GM23338 (cell line): ENCODE measurements at regions not wholly inside any gene's neighbourhood (a gene's known extent, or its start where the extent isn't known, plus 50 kb on each side); places are given as distances from the start of the nearest gene placed in this dataset.

ENCODE experiments used
- ATAC-seq: fragments of 200-7000 bp; cut with Tn5 transposase; 3 replicates; pipeline ENCODE4 v1.9.1; 2020
- DNase-seq: peaks from one replicate; pipeline ENCODE4 v3.0.0-alpha.2; 2015; ENCODE audit warnings: low spot score
- H2AFZ ChIP-seq: fragments of 200-600 bp; sonication (generic); 2 replicates; pipeline ENCODE4 v1.8.0; 2016; ENCODE audit warnings: antibody characterized with exemption, mild to moderate bottlenecking, moderate library complexity
- H3F3A ChIP-seq: fragments of 200-600 bp; sonication (generic); replicated peaks from 2 replicates; pipeline ENCODE4 v1.8.0; 2017; ENCODE audit warnings: antibody characterized with exemption, mixed run types, low read depth
- H3K27ac ChIP-seq: fragments of 200-600 bp; sonication (generic); 2 replicates; pipeline ENCODE4 v1.6.1; 2016; ENCODE audit warnings: low read depth
- H3K27me3 ChIP-seq: fragments of 200-600 bp; sonication (generic); 2 replicates; pipeline ENCODE4 v1.8.0; 2016; ENCODE audit warnings: mild to moderate bottlenecking, mixed run types, moderate library complexity; ENCODE audit not compliant: insufficient read depth
- H3K36me3 ChIP-seq: fragments of 200-600 bp; sonication (generic); 2 replicates; pipeline ENCODE4 v1.8.0; 2016; ENCODE audit warnings: mild to moderate bottlenecking; ENCODE audit not compliant: insufficient read depth
- H3K4me1 ChIP-seq: fragments of 200-600 bp; sonication (generic); 2 replicates; pipeline ENCODE4 v1.8.0; 2016; ENCODE audit warnings: mild to moderate bottlenecking, moderate library complexity; ENCODE audit not compliant: insufficient read depth
- H3K4me2 ChIP-seq: fragments of 200-600 bp; sonication (generic); 2 replicates; pipeline ENCODE4 v1.7.1; 2017; ENCODE audit warnings: mixed run types
- H3K4me3 ChIP-seq: fragments of 200-600 bp; sonication (generic); 2 replicates; pipeline ENCODE4 v1.6.1; 2016; ENCODE audit warnings: mixed run types
- H3K79me2 ChIP-seq: fragments of 200-600 bp; sonication (generic); replicated peaks from 2 replicates; pipeline ENCODE4 v1.8.0; 2017; ENCODE audit warnings: mild to moderate bottlenecking; ENCODE audit not compliant: insufficient read depth
- H3K9me2 ChIP-seq: fragments of 200-600 bp; sonication (generic); 2 replicates; pipeline ENCODE4 v1.8.0; 2017; ENCODE audit not compliant: insufficient read depth
- H4K20me1 ChIP-seq: fragments of 200-600 bp; sonication (generic); replicated peaks from 2 replicates; pipeline ENCODE4 v1.8.0; 2017; ENCODE audit warnings: mild to moderate bottlenecking; ENCODE audit not compliant: insufficient read depth
- H3K27ac Mint-ChIP-seq: 2 replicates; pipeline ENCODE4 v1.8.0; 2020; ENCODE audit warnings: inconsistent platforms, mild to moderate bottlenecking, moderate library complexity, mixed read lengths
- H3K27me3 Mint-ChIP-seq: 3 replicates; pipeline ENCODE4 v1.8.0; 2022; ENCODE audit warnings: low read depth, mild to moderate bottlenecking, moderate library complexity, mixed read lengths, inconsistent platforms; ENCODE audit not compliant: insufficient read depth, poor library complexity
- H3K36me3 Mint-ChIP-seq: 3 replicates; pipeline ENCODE4 v1.8.0; 2021; ENCODE audit warnings: low read depth, mild to moderate bottlenecking, inconsistent platforms, moderate library complexity, mixed read lengths
- H3K4me1 Mint-ChIP-seq: 3 replicates; pipeline ENCODE4 v1.8.0; 2020; ENCODE audit warnings: mild to moderate bottlenecking, inconsistent platforms, mixed read lengths
- H3K4me3 Mint-ChIP-seq: 3 replicates; pipeline ENCODE4 v1.8.0; 2021; ENCODE audit warnings: moderate library complexity, mild to moderate bottlenecking, inconsistent platforms, mixed read lengths
- H3K9me3 Mint-ChIP-seq: 3 replicates; pipeline ENCODE4 v1.8.0; 2020; ENCODE audit warnings: moderate library complexity, mild to moderate bottlenecking, inconsistent platforms, mixed read lengths
- CREB1 ChIP-seq: fragments of 250-450 bp; sonication (Bioruptor Pico); IDR thresholded peaks from 2 replicates; pipeline ENCODE4 v1.5.0; 2020; ENCODE audit warnings: low read depth, mild to moderate bottlenecking, moderate library complexity
- EZH2 ChIP-seq: fragments of 200-600 bp; sonication (generic); IDR thresholded peaks from one replicate; pipeline ENCODE4 v1.8.0; 2017; ENCODE audit warnings: antibody characterized with exemption, mild to moderate bottlenecking, low read depth; ENCODE audit not compliant: unreplicated experiment
- EZH2phosphoT487 ChIP-seq: fragments of 200-600 bp; sonication (generic); IDR thresholded peaks from one replicate; pipeline ENCODE4 v1.8.1; 2018; ENCODE audit warnings: antibody characterized with exemption; ENCODE audit not compliant: unreplicated experiment
- JUNB ChIP-seq: IDR thresholded peaks from one replicate; pipeline ENCODE4 v1.6.1; 2016; ENCODE audit warnings: antibody characterized with exemption; ENCODE audit not compliant: unreplicated experiment
- NANOG ChIP-seq: IDR thresholded peaks from 2 replicates; pipeline ENCODE4 v1.6.1; 2016; ENCODE audit warnings: antibody characterized with exemption, borderline replicate concordance
- STAT1 ChIP-seq: IDR thresholded peaks from one replicate; pipeline ENCODE4 v1.6.1; 2016; ENCODE audit warnings: antibody characterized with exemption; ENCODE audit not compliant: unreplicated experiment
- ZNF114 ChIP-seq: fragments of 250-450 bp; sonication (Bioruptor Pico); IDR thresholded peaks from 2 replicates; pipeline ENCODE4 v1.5.0; 2020; ENCODE audit warnings: mild to moderate bottlenecking, moderate library complexity
- ZNF331 ChIP-seq: fragments of 250-450 bp; sonication (Bioruptor Pico); IDR thresholded peaks from 2 replicates; pipeline ENCODE4 v1.5.0; 2020; ENCODE audit warnings: low read depth, mild to moderate bottlenecking, moderate library complexity
- TF ChIP-seq, protein P1 (sequence below): IDR thresholded peaks from 2 replicates; pipeline ENCODE4 v1.6.1; 2016; ENCODE audit warnings: antibody characterized with exemption
- TF ChIP-seq, protein P2 (sequence below): fragments of 250-450 bp; sonication (Bioruptor Pico); IDR thresholded peaks from 2 replicates; pipeline ENCODE4 v1.5.0; 2020; ENCODE audit warnings: mild to moderate bottlenecking, moderate library complexity
- TF ChIP-seq, protein P3 (sequence below): IDR thresholded peaks from one replicate; pipeline ENCODE4 v1.6.1; 2018; ENCODE audit warnings: antibody characterized with exemption; ENCODE audit not compliant: unreplicated experiment
- TF ChIP-seq, protein P4 (sequence below), 2 experiments: fragments of 200-600 bp in 1 of 2; sonication (generic) in 1 of 2; conservative IDR thresholded peaks; 2 replicates each; pipeline versions ENCODE4 v1.5.1 to v1.6.1; 2016 to 2017; ENCODE audit warnings: antibody characterized with exemption in 2 of 2, low read depth in 2 of 2, mild to moderate bottlenecking in 2 of 2, moderate library complexity in 1 of 2

DNA sequence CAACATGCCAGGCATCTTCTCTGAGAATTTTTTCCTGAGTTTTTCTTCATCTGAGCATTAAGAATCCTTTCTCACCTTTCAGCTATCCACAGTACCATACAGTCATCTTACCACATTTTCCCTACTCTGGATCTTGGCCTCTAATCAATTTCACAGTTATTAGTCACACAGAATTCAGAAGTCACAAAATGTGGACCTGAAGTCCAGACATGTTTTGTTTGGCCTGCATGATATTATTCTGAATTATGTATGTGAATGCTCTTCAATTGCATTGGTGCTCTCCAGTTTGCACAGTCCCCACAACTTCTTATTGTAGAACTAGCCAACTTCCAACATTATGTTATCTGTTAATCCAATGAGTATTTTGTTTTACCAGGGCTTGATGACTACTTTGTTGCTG is 102.3 kb upstream of the GRIA3 start (continued):
- TF ChIP-seq, protein P1, sequence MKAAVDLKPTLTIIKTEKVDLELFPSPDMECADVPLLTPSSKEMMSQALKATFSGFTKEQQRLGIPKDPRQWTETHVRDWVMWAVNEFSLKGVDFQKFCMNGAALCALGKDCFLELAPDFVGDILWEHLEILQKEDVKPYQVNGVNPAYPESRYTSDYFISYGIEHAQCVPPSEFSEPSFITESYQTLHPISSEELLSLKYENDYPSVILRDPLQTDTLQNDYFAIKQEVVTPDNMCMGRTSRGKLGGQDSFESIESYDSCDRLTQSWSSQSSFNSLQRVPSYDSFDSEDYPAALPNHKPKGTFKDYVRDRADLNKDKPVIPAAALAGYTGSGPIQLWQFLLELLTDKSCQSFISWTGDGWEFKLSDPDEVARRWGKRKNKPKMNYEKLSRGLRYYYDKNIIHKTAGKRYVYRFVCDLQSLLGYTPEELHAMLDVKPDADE, result no peak
- TF ChIP-seq CREB1 (CRISPR knock-in tag) (no peak), ZNF114 (CRISPR knock-in tag) (no peak)

DNA sequence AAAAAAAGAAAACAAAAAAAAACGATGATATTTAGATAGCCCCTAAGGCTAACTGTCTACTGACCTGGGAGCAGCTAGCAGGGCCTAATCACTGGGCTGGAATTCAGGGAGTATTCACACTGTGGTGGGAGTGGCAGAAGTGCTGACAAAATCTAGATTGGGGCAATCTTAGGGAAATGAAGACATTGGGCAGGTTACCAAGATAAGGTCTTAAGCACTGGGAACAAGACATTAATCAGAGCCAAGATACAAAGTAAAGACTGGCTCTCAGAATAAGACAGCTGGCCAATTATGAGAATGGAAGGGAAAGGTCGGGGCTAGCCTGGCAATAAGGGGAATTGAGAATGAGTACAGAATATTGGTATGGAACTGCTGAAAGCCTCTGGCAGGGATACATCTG is 100.2 kb upstream of the GRIA3 start:
- H3F3A ChIP-seq, result no peaks in the 10 kb centered on the region
- Mint-ChIP-seq H3K36me3 (no peaks in the 10 kb centered on the region), H3K9me3 (no peaks in the 10 kb centered on the region), H3K4me1 (peaks cover 15% of the 10 kb centered on the region; the same call in 2 of the 3 replicates), H3K27me3 (peaks cover 3% of the 10 kb centered on the region), H3K27ac (no peak overlapping the region), H3K4me3 (no peak overlapping the region)
- H3K36me3 ChIP-seq, result no peaks in the 10 kb centered on the region
- no peaks in the 10 kb centered on the region for H3K9me2 ChIP-seq
- no peak for ATAC-seq
- DNase-seq, result no peak
- H3K4me2 ChIP-seq, result no peak overlapping the region
- no peaks in the 10 kb centered on the region for H3K27me3 ChIP-seq
- no peak overlapping the region for H3K4me3 ChIP-seq
- H3K4me1 ChIP-seq, result peaks cover 8% of the 10 kb centered on the region; the same call in 1 of the 2 replicates
- H3K79me2 ChIP-seq, result no peaks in the 10 kb centered on the region
- H4K20me1 ChIP-seq, result no peaks in the 10 kb centered on the region
- no peak overlapping the region for H3K27ac ChIP-seq
- no peak overlapping the region for H2AFZ ChIP-seq
- no peak for TF ChIP-seq STAT1
- no peak for TF ChIP-seq ZNF331 (CRISPR knock-in tag)
- TF ChIP-seq, protein P2, sequence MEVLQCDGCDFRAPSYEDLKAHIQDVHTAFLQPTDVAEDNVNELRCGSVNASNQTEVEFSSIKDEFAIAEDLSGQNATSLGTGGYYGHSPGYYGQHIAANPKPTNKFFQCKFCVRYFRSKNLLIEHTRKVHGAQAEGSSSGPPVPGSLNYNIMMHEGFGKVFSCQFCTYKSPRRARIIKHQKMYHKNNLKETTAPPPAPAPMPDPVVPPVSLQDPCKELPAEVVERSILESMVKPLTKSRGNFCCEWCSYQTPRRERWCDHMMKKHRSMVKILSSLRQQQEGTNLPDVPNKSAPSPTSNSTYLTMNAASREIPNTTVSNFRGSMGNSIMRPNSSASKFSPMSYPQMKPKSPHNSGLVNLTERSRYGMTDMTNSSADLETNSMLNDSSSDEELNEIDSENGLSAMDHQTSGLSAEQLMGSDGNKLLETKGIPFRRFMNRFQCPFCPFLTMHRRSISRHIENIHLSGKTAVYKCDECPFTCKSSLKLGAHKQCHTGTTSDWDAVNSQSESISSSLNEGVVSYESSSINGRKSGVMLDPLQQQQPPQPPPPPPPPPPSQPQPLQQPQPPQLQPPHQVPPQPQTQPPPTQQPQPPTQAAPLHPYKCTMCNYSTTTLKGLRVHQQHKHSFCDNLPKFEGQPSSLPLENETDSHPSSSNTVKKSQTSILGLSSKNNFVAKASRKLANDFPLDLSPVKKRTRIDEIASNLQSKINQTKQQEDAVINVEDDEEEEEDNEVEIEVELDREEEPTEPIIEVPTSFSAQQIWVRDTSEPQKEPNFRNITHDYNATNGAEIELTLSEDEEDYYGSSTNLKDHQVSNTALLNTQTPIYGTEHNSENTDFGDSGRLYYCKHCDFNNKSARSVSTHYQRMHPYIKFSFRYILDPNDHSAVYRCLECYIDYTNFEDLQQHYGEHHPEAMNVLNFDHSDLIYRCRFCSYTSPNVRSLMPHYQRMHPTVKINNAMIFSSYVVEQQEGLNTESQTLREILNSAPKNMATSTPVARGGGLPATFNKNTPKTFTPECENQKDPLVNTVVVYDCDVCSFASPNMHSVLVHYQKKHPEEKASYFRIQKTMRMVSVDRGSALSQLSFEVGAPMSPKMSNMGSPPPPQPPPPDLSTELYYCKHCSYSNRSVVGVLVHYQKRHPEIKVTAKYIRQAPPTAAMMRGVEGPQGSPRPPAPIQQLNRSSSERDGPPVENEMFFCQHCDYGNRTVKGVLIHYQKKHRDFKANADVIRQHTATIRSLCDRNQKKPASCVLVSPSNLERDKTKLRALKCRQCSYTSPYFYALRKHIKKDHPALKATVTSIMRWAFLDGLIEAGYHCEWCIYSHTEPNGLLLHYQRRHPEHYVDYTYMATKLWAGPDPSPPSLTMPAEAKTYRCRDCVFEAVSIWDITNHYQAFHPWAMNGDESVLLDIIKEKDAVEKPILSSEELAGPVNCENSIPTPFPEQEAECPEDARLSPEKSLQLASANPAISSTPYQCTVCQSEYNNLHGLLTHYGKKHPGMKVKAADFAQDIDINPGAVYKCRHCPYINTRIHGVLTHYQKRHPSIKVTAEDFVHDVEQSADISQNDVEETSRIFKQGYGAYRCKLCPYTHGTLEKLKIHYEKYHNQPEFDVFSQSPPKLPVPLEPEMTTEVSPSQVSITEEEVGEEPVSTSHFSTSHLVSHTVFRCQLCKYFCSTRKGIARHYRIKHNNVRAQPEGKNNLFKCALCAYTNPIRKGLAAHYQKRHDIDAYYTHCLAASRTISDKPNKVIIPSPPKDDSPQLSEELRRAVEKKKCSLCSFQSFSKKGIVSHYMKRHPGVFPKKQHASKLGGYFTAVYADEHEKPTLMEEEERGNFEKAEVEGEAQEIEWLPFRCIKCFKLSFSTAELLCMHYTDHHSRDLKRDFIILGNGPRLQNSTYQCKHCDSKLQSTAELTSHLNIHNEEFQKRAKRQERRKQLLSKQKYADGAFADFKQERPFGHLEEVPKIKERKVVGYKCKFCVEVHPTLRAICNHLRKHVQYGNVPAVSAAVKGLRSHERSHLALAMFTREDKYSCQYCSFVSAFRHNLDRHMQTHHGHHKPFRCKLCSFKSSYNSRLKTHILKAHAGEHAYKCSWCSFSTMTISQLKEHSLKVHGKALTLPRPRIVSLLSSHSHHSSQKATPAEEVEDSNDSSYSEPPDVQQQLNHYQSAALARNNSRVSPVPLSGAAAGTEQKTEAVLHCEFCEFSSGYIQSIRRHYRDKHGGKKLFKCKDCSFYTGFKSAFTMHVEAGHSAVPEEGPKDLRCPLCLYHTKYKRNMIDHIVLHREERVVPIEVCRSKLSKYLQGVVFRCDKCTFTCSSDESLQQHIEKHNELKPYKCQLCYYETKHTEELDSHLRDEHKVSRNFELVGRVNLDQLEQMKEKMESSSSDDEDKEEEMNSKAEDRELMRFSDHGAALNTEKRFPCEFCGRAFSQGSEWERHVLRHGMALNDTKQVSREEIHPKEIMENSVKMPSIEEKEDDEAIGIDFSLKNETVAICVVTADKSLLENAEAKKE (CRISPR knock-in tag), result no peak
- TF ChIP-seq NANOG, result no peak
- TF ChIP-seq, protein P1, result no peak
- no peak for TF ChIP-seq JUNB
- TF ChIP-seq CREB1 (CRISPR knock-in tag), result no peak
- no peak for TF ChIP-seq ZNF114 (CRISPR knock-in tag)
- no peak for TF ChIP-seq EZH2
- no peak for TF ChIP-seq EZH2phosphoT487
- TF ChIP-seq, protein P3, sequence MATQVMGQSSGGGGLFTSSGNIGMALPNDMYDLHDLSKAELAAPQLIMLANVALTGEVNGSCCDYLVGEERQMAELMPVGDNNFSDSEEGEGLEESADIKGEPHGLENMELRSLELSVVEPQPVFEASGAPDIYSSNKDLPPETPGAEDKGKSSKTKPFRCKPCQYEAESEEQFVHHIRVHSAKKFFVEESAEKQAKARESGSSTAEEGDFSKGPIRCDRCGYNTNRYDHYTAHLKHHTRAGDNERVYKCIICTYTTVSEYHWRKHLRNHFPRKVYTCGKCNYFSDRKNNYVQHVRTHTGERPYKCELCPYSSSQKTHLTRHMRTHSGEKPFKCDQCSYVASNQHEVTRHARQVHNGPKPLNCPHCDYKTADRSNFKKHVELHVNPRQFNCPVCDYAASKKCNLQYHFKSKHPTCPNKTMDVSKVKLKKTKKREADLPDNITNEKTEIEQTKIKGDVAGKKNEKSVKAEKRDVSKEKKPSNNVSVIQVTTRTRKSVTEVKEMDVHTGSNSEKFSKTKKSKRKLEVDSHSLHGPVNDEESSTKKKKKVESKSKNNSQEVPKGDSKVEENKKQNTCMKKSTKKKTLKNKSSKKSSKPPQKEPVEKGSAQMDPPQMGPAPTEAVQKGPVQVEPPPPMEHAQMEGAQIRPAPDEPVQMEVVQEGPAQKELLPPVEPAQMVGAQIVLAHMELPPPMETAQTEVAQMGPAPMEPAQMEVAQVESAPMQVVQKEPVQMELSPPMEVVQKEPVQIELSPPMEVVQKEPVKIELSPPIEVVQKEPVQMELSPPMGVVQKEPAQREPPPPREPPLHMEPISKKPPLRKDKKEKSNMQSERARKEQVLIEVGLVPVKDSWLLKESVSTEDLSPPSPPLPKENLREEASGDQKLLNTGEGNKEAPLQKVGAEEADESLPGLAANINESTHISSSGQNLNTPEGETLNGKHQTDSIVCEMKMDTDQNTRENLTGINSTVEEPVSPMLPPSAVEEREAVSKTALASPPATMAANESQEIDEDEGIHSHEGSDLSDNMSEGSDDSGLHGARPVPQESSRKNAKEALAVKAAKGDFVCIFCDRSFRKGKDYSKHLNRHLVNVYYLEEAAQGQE, result no peak
- TF ChIP-seq, protein P4, sequence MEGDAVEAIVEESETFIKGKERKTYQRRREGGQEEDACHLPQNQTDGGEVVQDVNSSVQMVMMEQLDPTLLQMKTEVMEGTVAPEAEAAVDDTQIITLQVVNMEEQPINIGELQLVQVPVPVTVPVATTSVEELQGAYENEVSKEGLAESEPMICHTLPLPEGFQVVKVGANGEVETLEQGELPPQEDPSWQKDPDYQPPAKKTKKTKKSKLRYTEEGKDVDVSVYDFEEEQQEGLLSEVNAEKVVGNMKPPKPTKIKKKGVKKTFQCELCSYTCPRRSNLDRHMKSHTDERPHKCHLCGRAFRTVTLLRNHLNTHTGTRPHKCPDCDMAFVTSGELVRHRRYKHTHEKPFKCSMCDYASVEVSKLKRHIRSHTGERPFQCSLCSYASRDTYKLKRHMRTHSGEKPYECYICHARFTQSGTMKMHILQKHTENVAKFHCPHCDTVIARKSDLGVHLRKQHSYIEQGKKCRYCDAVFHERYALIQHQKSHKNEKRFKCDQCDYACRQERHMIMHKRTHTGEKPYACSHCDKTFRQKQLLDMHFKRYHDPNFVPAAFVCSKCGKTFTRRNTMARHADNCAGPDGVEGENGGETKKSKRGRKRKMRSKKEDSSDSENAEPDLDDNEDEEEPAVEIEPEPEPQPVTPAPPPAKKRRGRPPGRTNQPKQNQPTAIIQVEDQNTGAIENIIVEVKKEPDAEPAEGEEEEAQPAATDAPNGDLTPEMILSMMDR (conservative IDR thresholded peaks at IDR 0.05; ENCODE audit: low read depth in 2 of 2), result no peak
